GM18502 (cell line): ENCODE measurements at regions not wholly inside any gene's neighbourhood (a gene's known extent, or its start where the extent isn't known, plus 50 kb on each side); places are given as distances from the start of the nearest gene placed in this dataset.

Experiments used
- ATAC-seq: cut with Tn5 transposase; IDR thresholded peaks from one replicate; pipeline ENCODE4 v1.9.1; 2021; ENCODE audit warnings: mild to moderate bottlenecking; ENCODE audit not compliant: unreplicated experiment, poor library complexity

DNA sequence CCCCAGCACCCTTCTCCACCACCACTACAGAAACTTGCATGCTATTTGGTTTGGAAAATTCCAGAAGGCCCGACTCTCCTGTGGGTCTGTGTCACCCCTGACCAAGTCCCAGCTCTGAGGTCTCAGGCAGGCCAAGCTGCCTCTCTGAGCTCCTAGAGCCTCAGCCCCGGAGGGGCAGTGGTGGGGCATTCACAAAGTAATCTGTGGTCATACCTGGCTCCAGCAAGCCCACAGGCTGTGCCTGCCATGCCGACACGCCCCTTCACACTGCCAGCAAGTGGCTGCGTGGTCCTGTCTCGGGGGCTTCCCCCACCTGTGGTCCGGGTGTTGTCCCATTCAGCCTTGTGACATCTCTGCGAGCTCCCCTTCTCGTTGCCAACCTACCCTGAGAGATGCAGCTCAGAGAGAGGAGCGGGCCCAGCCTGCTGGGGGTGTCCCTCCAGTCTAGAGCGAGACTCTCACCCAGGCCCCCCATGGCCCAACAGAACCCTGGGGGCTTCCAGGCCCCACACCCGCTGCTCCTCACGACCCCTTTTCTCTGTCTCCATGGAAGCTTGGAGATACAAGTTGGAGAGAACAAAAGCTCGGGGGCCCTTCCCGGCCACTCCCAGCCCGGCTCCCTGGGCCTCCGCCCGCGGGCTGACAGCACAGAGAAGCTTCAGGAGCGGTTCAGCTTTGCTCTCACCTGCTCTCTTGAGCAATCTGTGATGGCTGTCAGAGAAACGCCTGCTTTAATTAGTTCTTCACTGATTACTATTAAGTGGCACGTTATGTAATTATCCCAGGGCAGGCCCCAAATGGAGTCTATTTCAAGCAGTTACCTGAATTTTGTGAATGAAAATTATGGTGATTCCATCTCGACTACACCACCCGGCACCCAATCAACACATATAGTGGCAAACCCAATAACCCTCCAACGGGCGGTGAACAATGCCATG, 147.7 kb upstream of the PHACTR3 start:
- ATAC-seq, result no peak

- no peak for ATAC-seq
Measured at GRCh38 chr20:59458645-59459044, 145.7 kb upstream of the PHACTR3 start.

DNA sequence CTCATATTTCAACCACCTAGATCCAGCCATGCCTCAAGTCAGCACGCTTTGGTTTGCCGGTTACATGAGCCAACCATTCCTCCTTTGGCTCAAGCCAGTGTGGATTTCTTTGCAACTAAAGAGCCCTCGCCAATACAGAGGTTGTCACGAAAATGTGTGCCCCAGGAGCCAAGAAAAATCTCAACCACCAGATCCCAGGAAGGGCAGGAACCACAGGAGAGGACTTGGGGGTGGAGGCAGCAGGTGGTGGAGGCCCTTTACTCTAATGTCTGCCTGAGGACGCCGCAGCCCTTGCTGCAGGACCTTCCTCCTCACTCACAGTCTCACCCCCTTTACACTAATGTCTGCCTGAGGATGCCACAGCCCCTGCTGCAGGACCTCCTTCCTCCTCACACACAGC, 144.8 kb upstream of the PHACTR3 start:
- ATAC-seq, result no peak

DNA sequence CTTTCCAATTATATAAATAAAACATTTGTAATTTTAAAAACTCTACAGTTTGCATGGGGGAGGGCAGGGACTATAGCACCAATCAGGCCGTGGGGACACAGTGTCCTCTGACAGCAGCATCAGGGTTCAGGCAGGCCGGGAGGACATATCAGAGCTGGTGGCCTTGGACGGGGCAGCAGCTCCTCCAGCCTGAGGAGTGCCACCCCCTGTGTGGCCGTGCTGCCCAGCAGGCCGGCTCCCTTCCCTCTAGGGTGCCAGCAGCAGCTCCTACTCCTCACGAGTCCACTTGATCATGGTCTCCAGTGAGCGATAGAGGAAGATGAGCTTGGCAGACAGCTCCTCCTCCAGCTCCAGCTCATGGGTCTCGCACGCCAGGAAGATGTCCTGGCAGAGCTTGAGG, 144.0 kb upstream of the PHACTR3 start:
- no peak for ATAC-seq

DNA sequence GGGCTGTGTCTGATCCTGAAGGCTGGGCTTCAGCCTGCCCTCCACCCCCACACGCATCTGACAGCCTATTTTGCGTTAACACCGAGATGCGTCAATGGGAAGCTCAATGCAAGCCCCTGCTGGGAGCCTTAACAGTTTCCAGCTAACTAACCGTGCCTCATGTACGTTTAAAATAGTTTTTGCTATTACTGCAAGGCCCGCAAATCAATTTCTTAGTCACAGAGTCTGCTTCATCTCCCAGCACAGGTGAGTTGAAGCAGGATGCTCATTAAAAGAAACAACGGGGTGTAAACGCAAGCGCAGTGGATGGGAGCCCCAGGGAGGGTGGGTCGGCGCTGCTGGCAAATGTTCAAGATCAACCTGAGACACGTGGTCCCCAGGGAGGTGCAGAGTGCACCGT, 142.8 kb upstream of the PHACTR3 start:
- ATAC-seq, result no peak

GRCh38 chr20:59462249-59462648, 142.1 kb upstream of the PHACTR3 start:
- ATAC-seq, result no peak

DNA sequence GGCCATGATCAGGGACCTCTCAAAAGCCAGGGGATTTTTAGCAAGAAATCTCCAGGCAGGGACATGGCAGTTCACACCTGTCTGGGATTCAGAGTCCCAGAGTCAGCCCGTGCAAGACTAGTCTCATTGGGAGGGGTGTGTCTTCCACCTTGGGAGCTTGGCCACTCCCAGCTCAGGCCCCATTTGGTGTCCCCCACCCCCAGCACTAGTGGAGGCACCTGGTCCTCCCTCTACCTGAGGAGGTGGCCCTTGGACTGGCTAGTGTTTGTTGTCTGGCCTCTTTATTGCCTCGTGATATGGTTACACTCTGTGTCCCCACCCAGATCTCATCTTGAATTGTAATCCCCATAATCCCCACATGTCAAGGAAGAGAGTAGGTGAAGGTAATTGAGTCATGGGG, 140.8 kb upstream of the PHACTR3 start:
- no peak for ATAC-seq

GRCh38 chr20:59466107-59466815, 138.1 kb upstream of the PHACTR3 start:
- no peak for ATAC-seq

DNA sequence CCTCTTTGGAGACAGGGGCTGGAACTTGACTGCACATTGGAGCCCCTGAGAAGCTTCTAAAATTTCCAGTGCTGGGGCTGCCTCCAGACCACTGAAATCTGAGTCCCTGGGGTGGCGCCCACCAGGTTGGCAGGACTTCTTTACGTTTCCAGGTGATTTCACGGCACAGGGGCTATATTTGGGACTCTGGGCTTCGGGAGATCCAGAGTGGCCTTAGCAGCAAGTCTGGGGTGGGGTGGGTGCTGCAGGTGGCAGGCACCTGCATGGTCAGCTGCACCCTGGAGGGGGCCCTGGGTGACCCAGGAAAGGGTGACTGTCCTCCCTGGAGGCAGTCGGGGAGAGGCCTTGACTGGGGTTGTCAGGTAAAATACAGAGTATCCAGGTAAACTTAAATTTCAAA, 135.5 kb upstream of the PHACTR3 start:
- ATAC-seq, result no peak

GRCh38 chr20:59469267-59470252, 134.8 kb upstream of the PHACTR3 start:
- ATAC-seq, result no peak

GRCh38 chr20:59470521-59470920, 133.8 kb upstream of the PHACTR3 start:
- no peak for ATAC-seq

- ATAC-seq, result no peak
Measured at GRCh38 chr20:59471653-59472421, 132.5 kb upstream of the PHACTR3 start.

- ATAC-seq, result no peak
Measured at GRCh38 chr20:59473742-59474141, 130.6 kb upstream of the PHACTR3 start.

- no peak for ATAC-seq
Measured at GRCh38 chr20:59481067-59481466, 123.3 kb upstream of the PHACTR3 start.

GRCh38 chr20:59481477-59482018, 122.8 kb upstream of the PHACTR3 start:
- ATAC-seq, result no peak

- ATAC-seq, result no peak
Measured at GRCh38 chr20:59482351-59483187, 121.8 kb upstream of the PHACTR3 start.

- no peak for ATAC-seq
Measured at GRCh38 chr20:59483481-59483880, 120.9 kb upstream of the PHACTR3 start.

GRCh38 chr20:59484228-59484627, 120.1 kb upstream of the PHACTR3 start:
- ATAC-seq, result no peak
